SK-N-SH treated with all-trans-retinoic acid at 6 μM for 48 hours (cell line): ENCODE measurements at regions not wholly inside any gene's neighbourhood (a gene's known extent, or its start where the extent isn't known, plus 50 kb on each side); places are given as distances from the start of the nearest gene placed in this dataset.

Source experiments
- ATAC-seq: fragments of 200-7000 bp; cut with Tn5 transposase; 3 replicates; pipeline ENCODE4 v1.9.1; 2020; ENCODE audit warnings: mild to moderate bottlenecking, moderate library complexity
- ARNTL ChIP-seq: fragments of 450-650 bp; formaldehyde crosslinking; IDR thresholded peaks from 2 replicates; pipeline ENCODE4 v1.5.0; 2020; ENCODE audit warnings: low read depth, mild to moderate bottlenecking, moderate library complexity, borderline replicate concordance
- BACH2 ChIP-seq: fragments of 250-450 bp; sonication (Bioruptor Pico); IDR thresholded peaks from 2 replicates; pipeline ENCODE4 v1.9.0; 2021; ENCODE audit warnings: mild to moderate bottlenecking, borderline replicate concordance
- CSDC2 ChIP-seq: fragments of 250-450 bp; sonication (Bioruptor Pico); IDR thresholded peaks from 2 replicates; pipeline ENCODE4 v1.5.0; 2020; ENCODE audit warnings: mild to moderate bottlenecking, moderate library complexity
- ESRRG ChIP-seq: fragments of 250-450 bp; sonication (Bioruptor Pico); IDR thresholded peaks from 2 replicates; pipeline ENCODE4 v1.6.1; 2021; ENCODE audit warnings: mild to moderate bottlenecking
- GLIS3 ChIP-seq: fragments of 250-450 bp; sonication (Bioruptor Pico); IDR thresholded peaks from 2 replicates; pipeline ENCODE4 v1.5.0; 2020; ENCODE audit warnings: mild to moderate bottlenecking, moderate library complexity
- ISL1 ChIP-seq: fragments of 250-450 bp; sonication (Bioruptor Pico); IDR thresholded peaks from 2 replicates; pipeline ENCODE4 v2.1.2; 2022; ENCODE audit warnings: mild to moderate bottlenecking, moderate library complexity
- OSR1 ChIP-seq: fragments of 250-450 bp; sonication (Bioruptor Pico); IDR thresholded peaks from 2 replicates; pipeline ENCODE4 v1.8.0; 2022; ENCODE audit warnings: moderate library complexity, mild to moderate bottlenecking, inconsistent platforms
- PPARA ChIP-seq: fragments of 250-450 bp; sonication (Bioruptor Pico); IDR thresholded peaks from 2 replicates; pipeline ENCODE4 v1.5.0; 2020; ENCODE audit warnings: mild to moderate bottlenecking, borderline replicate concordance
- RARB ChIP-seq: fragments of 250-450 bp; sonication (Bioruptor Pico); IDR thresholded peaks from 2 replicates; pipeline ENCODE4 v1.8.0; 2021; ENCODE audit warnings: mild to moderate bottlenecking, moderate library complexity
- SNAI2 ChIP-seq: fragments of 250-450 bp; sonication (Bioruptor Pico); IDR thresholded peaks from 2 replicates; pipeline ENCODE4 v1.5.0; 2020; ENCODE audit warnings: mild to moderate bottlenecking, moderate library complexity
- TOX ChIP-seq: fragments of 250-450 bp; sonication (Bioruptor Pico); IDR thresholded peaks from 2 replicates; pipeline ENCODE4 v1.8.0; 2021; ENCODE audit warnings: mild to moderate bottlenecking, moderate library complexity, borderline replicate concordance
- ZFP3 ChIP-seq: fragments of 250-450 bp; sonication (Bioruptor Pico); IDR thresholded peaks from 2 replicates; pipeline ENCODE4 v1.5.0; 2020; ENCODE audit warnings: mild to moderate bottlenecking, moderate library complexity
- ZFP30 ChIP-seq: fragments of 450-650 bp; formaldehyde crosslinking; IDR thresholded peaks from 2 replicates; pipeline ENCODE4 v1.5.0; 2022; ENCODE audit warnings: mild to moderate bottlenecking, moderate library complexity
- ZNF565 ChIP-seq: fragments of 450-650 bp; formaldehyde crosslinking; conservative IDR thresholded peaks from 2 replicates; pipeline ENCODE4 v1.5.0; 2020; ENCODE audit warnings: low read depth, mild to moderate bottlenecking, moderate library complexity
- ZNF70 ChIP-seq: fragments of 450-650 bp; formaldehyde crosslinking; IDR thresholded peaks from 2 replicates; pipeline ENCODE4 v1.5.0; 2020; ENCODE audit warnings: mild to moderate bottlenecking, moderate library complexity
- ZNF8 ChIP-seq: fragments of 450-650 bp; formaldehyde crosslinking; IDR thresholded peaks from 2 replicates; pipeline ENCODE4 v1.5.0; 2020; ENCODE audit warnings: mild to moderate bottlenecking, moderate library complexity
- TF ChIP-seq, protein P1 (sequence below): fragments of 250-450 bp; sonication (Bioruptor Pico); IDR thresholded peaks from 2 replicates; pipeline ENCODE4 v1.5.0; 2020; ENCODE audit warnings: mild to moderate bottlenecking, moderate library complexity
- TF ChIP-seq, protein P2 (sequence below): fragments of 250-450 bp; sonication (Bioruptor Pico); IDR thresholded peaks from 2 replicates; pipeline ENCODE4 v1.8.0; 2020; ENCODE audit warnings: mild to moderate bottlenecking, moderate library complexity, borderline replicate concordance

DNA sequence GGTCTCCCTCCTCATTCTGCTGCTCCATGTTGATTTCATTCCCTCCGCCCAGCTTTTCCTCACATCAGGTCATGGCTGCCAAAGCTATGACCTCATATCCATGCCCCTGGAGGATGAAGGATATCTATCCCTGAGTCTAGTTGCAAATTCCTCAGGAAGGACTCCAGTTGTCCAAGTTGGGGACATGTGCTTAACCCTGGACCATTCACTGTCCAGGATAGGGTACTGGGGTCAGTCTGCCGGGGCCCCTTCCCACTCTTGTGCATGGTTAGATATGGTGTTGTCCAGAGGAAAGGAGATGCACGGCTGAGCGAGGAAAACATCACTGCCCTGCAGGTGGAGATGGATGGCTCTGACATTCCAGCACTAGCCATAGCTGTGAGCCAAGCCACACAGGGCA is 51.9 kb upstream of the COMTD1 start:
- TF ChIP-seq ARNTL = no peak
- TF ChIP-seq OSR1 = no peak
- TF ChIP-seq ZFP3 = no peak
- no peak for TF ChIP-seq BACH2
- TF ChIP-seq SNAI2 (CRISPR knock-in tag) = no peak
- TF ChIP-seq ESRRG (CRISPR knock-in tag) = no peak
- TF ChIP-seq, protein P1, sequence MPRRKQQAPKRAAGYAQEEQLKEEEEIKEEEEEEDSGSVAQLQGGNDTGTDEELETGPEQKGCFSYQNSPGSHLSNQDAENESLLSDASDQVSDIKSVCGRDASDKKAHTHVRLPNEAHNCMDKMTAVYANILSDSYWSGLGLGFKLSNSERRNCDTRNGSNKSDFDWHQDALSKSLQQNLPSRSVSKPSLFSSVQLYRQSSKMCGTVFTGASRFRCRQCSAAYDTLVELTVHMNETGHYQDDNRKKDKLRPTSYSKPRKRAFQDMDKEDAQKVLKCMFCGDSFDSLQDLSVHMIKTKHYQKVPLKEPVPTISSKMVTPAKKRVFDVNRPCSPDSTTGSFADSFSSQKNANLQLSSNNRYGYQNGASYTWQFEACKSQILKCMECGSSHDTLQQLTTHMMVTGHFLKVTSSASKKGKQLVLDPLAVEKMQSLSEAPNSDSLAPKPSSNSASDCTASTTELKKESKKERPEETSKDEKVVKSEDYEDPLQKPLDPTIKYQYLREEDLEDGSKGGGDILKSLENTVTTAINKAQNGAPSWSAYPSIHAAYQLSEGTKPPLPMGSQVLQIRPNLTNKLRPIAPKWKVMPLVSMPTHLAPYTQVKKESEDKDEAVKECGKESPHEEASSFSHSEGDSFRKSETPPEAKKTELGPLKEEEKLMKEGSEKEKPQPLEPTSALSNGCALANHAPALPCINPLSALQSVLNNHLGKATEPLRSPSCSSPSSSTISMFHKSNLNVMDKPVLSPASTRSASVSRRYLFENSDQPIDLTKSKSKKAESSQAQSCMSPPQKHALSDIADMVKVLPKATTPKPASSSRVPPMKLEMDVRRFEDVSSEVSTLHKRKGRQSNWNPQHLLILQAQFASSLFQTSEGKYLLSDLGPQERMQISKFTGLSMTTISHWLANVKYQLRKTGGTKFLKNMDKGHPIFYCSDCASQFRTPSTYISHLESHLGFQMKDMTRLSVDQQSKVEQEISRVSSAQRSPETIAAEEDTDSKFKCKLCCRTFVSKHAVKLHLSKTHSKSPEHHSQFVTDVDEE = no peak
- TF ChIP-seq, protein P2, sequence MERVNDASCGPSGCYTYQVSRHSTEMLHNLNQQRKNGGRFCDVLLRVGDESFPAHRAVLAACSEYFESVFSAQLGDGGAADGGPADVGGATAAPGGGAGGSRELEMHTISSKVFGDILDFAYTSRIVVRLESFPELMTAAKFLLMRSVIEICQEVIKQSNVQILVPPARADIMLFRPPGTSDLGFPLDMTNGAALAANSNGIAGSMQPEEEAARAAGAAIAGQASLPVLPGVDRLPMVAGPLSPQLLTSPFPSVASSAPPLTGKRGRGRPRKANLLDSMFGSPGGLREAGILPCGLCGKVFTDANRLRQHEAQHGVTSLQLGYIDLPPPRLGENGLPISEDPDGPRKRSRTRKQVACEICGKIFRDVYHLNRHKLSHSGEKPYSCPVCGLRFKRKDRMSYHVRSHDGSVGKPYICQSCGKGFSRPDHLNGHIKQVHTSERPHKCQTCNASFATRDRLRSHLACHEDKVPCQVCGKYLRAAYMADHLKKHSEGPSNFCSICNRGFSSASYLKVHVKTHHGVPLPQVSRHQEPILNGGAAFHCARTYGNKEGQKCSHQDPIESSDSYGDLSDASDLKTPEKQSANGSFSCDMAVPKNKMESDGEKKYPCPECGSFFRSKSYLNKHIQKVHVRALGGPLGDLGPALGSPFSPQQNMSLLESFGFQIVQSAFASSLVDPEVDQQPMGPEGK (CRISPR knock-in tag) = no peak
- TF ChIP-seq PPARA = no peak
- no peak for TF ChIP-seq GLIS3 (CRISPR knock-in tag)
- TF ChIP-seq ISL1 = no peak
- no peak for TF ChIP-seq TOX (CRISPR knock-in tag)
- no peak for TF ChIP-seq ZNF8 (CRISPR knock-in tag)
- no peak for TF ChIP-seq ZNF565
- TF ChIP-seq RARB (CRISPR knock-in tag) = no peak
- TF ChIP-seq CSDC2 = no peak
- ATAC-seq = no peak

DNA sequence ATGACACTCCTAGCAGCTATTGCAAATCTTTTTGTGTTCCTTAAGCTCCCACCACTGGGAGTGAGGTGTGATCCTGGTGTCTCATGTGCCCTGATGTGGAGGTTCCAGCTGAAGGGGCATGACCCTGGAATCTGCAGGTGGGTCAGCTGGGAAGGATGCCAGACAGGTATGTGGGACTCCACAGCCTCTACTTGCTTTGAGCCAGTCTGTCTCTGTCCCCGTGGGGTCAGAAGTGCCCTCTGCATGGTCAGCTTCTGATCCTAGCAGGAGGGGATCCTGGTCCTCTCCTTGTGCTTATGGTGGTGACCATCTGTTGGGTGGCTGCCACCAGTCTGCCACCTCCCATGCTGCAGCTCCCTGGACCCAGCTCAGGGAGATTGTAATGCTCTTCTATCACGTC is 51.1 kb upstream of the COMTD1 start:
- no peak for ATAC-seq
- TF ChIP-seq ESRRG (CRISPR knock-in tag) = no peak
- no peak for TF ChIP-seq ZNF565
- no peak for TF ChIP-seq ZFP30 (CRISPR knock-in tag)
- no peak for TF ChIP-seq ZNF70 (CRISPR knock-in tag)
- TF ChIP-seq GLIS3 (CRISPR knock-in tag) = no peak
